GM08714 (cell line): ENCODE measurements at regions not wholly inside any gene's neighbourhood (a gene's known extent, or its start where the extent isn't known, plus 50 kb on each side); places are given as distances from the start of the nearest gene placed in this dataset.

Experiments
- H3K4me3 ChIP-seq: fragments of 200-500 bp; sonication (Bioruptor generic); 2 replicates; pipeline ENCODE4 v1.5.1; 2014; ENCODE audit warnings: mild to moderate bottlenecking, low read length, inconsistent platforms
- ZNF274 ChIP-seq: IDR thresholded peaks from 2 replicates; pipeline ENCODE4 v1.6.1; 2012; ENCODE audit warnings: mild to moderate bottlenecking, low read depth, low read length

- TF ChIP-seq ZNF274, result no peak
- no peak overlapping the region for H3K4me3 ChIP-seq
Observed at GRCh38 chr10:130485236-130485957, 349.2 kb downstream of the GLRX3 start.

- no peak overlapping the region for H3K4me3 ChIP-seq
- TF ChIP-seq ZNF274, result no peak
Observed at GRCh38 chr10:130485958-130486895, 350.0 kb downstream of the GLRX3 start.

- TF ChIP-seq ZNF274, result no peak
Observed at GRCh38 chr10:130486906-130487305, 350.7 kb downstream of the GLRX3 start.

DNA sequence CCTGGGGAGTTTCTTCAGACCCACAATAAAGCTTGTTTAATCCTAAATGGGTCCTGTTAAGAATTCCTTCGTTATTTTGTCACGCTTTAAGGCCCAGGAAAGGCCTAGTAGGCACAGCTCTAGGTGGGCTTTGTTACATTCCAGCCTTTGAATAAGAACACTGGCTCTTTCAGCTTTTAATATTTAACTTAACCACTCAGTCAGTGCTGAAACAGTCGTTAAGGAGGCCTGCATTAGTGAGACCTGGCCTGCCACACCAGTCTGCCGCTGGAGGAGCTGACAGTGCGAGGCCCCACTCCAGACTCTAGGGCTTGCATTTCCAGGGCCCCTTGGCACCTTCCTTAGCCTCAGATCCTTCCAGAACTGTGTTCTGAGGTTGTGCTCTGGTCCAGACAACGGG, 351.4 kb downstream of the GLRX3 start:
- no peak overlapping the region for H3K4me3 ChIP-seq
- no peak for TF ChIP-seq ZNF274

More at GRCh38 chr10:130486906-130487305, 350.7 kb downstream of the GLRX3 start:
- H3K4me3 ChIP-seq, result no peak overlapping the region

GRCh38 chr10:130489891-130490290, 353.7 kb downstream of the GLRX3 start:
- H3K4me3 ChIP-seq, result no peak overlapping the region
- TF ChIP-seq ZNF274, result no peak

GRCh38 chr10:130491011-130491692, 355.0 kb downstream of the GLRX3 start:
- TF ChIP-seq ZNF274, result no peak
- H3K4me3 ChIP-seq, result no peak overlapping the region

- TF ChIP-seq ZNF274, result no peak
- H3K4me3 ChIP-seq, result no peak overlapping the region
Observed at GRCh38 chr10:130491693-130492050, 355.5 kb downstream of the GLRX3 start.

- no peak overlapping the region for H3K4me3 ChIP-seq
- no peak for TF ChIP-seq ZNF274
Observed at GRCh38 chr10:130492266-130492934, 356.2 kb downstream of the GLRX3 start.

GRCh38 chr10:130493021-130493420, 356.8 kb downstream of the GLRX3 start:
- H3K4me3 ChIP-seq, result no peak overlapping the region
- no peak for TF ChIP-seq ZNF274

DNA sequence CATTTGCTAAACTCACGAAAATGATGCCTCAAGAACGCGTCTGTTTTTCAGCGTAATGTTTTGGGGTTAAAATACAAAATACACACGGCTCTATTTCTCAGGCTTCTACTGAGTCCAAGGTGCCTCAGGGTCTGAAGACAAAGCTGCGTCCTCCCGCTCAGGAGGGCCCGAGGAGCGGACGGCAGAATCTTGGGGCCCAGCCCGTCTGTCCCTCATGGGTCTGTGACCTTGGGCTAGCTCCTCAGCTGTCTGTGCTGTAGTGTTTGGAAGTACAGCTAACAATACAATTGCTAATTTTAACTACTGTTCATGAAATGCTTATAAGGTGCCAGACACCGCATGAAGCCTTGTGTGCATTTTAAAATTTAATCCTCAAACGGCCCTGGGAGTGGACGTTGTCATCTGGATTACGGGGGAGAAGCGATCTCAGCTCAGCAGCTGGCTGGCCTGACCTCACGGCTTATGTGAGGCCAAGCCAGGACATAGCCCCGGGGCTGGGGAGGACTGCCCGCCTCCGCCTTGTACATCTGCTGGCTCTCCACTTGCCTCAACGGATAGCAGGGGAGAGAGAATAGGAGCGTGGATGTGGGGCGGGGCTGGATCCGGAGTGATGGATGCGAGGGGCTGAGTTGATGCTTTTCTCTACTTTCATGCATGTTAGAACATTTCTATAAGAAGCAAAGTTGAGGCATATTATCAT, 357.4 kb downstream of the GLRX3 start:
- H3K4me3 ChIP-seq, result no peak overlapping the region
- no peak for TF ChIP-seq ZNF274

GRCh38 chr10:130495116-130495862, 359.1 kb downstream of the GLRX3 start:
- TF ChIP-seq ZNF274, result no peak
- no peak overlapping the region for H3K4me3 ChIP-seq

DNA sequence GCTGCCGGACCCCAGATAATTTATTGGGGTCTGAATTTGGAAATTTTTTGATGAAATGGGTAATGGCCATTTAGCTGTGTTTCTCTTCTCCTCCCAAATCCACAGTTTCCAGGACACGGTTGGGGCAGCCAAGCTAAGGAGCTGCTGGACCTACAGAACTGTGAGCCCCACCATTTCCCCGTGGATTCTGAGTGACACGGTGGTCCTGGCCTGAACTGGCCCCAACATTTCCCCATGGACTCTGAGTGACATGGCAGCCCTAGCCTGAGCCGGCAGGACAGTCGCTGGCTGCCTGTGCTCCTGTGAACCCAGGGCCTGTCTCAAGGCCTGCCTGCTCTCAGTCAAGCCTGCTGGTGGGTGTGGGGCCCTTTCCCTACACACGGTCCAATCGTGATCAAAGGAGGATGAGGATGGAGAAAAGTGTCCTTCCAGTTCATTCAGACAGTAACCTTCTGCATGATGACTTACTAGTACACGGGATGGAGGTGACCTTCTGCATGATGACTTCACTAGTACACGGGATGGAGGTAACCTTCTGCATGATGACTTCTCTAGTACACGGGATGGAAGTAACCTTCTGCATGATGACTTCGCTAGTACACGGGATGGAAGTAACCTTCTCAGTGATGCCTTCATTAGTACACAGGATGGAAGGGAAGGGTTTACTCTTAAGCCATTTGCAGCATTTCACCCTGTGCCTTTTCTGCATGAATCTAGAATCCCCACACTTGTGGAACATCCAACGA, 359.9 kb downstream of the GLRX3 start:
- no peak overlapping the region for H3K4me3 ChIP-seq
- no peak for TF ChIP-seq ZNF274
